H4 (cell line): ENCODE measurements at regions not wholly inside any gene's neighbourhood (a gene's known extent, or its start where the extent isn't known, plus 50 kb on each side); places are given as distances from the start of the nearest gene placed in this dataset.
A peak's percentile ranks its signal among the peaks of the same experiment; 100 is the strongest.
"Not testable (repeated sequence)": the region's sequence is repeated elsewhere in the genome, so short reads cannot be mapped to it uniquely, and the experiment has no call there.

ENCODE experiments used
- DNase-seq: peaks from one replicate; pipeline ENCODE4 v3.0.0-alpha.2; 2015; ENCODE audit warnings: low spot score

- DNase-seq = no peak
Measured at GRCh38 chr9:96064826-96065481, 189.5 kb downstream of the ERCC6L2 start.

DNA sequence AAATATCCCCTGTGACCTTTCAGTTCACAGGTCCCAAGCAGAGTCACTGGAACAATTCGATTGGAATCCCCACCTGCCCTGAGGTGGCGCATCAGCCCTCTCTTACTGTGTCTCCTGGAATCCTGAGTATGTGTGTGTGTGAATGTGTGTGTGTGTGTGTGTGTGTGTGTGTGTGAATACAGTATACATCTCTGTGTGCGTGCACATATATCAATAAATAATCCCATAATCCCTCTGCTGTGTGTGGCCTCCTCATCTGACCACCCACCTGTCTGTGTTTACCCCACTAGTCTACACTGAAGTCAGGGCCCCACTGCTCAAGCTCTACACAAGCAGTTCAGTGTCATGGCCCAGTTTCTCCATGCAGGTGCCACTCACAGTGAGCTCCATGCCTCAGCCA is 187.4 kb downstream of the ERCC6L2 start:
- DNase-seq = no peak

DNA sequence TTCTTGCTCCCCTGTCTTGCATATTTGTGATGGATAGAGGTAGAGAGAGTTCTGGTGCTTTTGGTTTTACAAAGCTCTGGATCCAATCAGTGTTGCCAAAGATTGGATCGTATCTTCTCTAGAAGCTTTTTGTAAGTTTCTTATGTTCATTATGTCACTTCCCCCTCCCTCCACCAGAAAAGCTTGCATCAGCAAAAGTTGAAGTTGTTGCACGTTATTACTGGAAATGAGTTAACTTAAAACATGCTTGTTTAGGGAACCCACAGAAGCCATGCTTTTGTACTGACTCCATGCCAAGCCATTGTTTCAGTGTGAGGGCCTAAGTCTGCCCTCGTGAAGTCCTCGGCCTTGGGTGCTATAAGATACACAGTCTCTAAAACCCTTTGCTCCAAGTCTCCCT is 186.5 kb downstream of the ERCC6L2 start:
- no peak for DNase-seq

DNA sequence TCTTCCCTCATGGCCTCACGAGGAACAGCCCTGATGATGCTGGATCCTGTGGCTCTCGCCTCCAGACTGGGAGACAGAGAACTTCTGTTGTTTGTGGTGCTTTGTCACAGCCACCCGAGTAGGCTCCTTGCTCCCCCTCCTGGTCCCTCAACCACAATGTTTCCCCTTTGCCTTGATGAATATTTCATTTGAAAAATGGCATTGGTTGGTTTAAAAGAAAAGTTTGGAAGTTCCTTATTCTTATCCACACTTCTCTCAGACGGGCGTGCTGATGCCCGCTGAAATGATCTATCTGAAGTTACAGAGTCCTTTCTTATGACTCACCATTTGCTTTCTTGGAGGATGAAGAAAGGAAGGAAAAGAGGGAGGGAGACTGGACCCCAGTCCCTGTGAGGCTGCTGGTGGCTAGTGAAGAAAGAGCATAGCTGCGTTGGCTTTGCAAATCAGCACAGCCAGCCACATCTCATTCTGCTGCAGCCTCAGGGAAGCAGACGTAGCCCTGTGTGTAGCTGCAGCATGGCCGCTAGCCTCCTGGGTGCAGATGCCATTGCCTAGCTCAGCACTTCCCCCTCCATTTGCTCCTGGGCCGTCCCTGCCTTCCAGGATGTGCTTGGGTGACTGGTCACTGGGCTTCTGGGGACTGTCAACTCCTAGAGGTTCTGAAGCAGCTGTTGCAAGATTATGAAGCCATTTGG is 185.9 kb downstream of the ERCC6L2 start:
- DNase-seq = peak; percentile 64

DNA sequence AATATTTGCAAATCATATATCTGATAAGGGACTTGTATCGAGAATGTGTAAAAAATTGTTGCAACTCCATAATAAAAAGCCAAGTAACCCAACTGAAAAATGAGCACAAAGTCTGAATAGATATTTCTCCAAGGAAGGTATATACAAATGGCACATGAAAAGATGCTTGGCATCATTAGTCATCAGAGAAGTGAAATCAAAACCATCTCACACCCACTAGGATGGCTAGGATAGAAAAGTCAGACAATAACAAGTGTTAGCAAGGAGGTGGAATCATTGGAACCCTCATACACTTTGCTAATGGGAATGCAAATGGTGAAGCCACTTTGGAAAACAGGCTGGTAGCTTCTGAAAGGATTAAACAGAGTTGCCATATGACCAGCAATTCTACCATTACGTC is 182.7 kb downstream of the ERCC6L2 start:
- DNase-seq = no peak

DNA sequence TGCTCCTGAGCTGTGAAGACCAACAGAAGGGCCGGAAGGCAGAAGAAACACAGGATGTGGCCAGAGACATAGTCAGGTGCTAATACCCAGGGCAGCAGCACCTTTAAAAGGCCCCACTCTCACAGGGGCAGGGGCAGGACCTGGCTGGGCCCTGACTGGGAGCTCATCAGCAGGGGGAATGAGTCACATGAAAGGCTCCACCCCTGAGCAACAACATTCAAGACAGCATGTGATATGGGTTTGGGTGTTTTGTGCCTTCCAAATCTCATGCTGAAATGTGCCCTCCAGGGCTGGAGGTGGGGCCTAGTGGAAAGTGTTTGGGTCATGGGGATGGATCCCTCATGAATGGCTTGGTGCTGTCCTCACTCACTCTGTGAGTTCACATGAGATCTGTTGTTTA is 181.7 kb downstream of the ERCC6L2 start:
- no peak for DNase-seq

DNA sequence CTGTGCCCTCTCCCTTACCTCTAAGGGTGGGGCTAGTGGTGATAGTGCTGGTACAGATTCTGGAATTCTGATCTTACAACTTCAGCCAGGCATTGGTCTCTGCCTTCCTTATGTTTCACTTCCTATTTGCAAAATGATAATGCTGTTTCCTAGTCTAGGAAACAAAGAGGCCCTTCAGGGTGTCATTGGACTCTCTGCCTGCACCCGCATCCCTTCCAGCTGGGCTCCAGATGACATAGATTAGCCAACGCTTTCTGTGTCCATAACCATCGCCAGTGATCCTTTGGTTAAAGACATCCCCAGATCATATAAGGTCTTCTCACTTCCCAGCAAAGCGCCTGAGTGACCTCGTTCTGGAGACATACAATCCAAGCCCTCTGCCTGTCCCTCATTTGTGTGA is 180.7 kb downstream of the ERCC6L2 start:
- no peak for DNase-seq

DNA sequence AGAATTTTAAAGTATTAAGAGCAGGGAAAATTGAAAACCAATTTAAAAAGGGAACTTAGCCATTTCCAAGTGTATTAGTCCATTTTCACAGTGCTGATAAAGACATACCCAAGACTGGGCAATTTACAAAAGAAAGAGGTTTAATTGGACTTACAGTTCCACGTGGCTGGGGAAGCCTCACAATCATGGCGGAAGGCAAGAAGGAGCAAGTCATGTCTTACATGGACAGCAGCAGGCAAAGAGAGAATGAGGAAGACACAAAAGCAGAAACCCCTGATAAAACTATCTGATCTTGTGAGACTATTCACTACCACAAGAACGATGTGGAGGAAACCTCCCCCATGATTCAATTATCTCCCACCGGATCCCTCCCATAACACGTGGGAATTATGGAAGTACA is 178.8 kb downstream of the ERCC6L2 start:
- not testable (repeated sequence) for DNase-seq

DNA sequence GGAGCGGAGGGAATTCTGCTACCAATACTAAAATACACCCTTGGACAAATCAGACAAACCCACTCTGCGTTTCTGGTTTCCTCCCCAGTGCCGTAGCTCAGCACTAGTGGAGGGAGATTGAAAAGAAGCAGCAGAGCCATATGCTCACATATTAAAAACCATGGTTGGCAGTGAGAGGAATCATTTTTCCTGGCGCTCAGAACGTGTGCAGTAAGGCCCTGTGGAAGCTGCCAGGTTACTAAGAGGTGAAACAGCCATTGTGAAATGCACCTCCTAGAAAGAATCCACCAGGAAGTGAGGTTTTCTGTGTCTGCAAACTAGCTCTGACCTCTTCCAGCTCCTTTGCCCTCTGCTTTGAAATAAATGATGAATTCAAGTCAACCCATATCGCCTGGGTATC is 177.2 kb downstream of the ERCC6L2 start:
- no peak for DNase-seq

DNA sequence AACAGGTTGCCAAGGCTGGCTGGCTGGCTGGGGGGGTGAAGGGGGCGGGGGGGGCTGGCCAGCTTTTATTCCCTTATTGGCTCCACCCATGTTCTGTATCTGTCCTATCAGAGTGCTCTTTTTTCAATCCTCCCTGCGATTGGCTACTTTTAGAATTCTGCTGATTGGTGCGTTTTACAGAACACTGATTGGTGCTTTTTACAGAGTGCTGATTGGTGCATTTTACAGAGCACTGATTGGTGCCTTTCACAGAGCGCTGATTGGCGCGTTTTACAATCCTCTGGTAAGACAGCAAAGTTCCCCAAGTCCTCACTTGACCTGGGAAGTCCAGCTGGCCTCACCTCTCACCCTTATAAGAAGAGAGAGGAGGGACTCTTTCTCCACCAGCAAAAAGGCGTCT is 175.9 kb downstream of the ERCC6L2 start:
- no peak for DNase-seq

DNA sequence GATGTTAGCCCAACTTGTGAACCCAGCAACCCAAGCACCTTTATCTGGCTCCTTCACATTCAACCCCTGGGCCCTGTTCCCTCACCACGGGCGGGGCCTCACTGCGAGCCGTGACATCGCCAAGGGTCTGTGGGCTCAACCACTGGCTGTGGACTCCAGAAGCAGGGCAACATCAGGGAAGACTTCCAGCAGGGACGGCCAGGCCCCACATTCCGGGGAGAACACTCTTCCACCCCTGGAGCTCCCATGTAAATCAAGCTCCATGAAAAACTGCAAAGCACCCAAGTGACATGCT is 175.3 kb downstream of the ERCC6L2 start:
- no peak for DNase-seq

DNA sequence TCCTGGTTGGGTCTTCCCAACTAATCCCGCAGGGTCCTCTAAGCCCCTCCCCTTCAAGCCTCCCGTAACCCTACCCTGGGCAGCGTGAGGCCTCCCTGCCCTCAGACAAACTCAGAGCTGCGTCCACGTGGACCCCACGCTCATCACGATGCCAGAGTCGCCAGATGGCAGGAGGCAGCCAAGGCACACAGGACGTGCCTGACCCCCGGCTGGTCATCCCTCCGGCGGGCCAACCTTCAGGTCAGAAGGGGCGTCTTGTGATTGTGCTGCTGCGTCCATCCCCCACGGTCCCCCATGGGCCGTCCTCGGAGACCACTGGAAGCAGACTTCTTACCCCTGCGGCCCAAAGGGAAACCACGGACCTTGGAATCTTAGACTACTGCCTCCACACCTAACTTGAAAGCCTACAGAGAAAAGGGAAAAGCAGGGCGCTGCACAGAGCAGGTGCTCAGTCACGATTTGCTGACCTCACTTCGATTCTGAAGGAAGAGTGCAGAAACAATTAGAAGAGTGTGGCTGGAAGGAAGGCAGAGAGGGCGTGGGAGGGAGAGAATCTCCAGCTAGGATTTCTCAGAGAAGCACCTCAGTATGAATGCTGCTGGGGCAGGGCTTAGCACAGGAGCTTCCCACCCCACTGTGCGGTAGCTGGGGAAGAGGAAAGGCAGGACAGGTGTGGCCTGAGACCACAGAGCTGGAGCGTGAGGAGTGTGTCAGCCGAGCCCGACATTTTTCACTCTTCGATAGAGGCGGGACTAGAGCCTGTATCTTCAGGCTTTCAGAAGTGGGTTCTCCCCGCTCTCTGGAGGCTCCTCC is 174.8 kb downstream of the ERCC6L2 start:
- no peak for DNase-seq

- no peak for DNase-seq
Measured at GRCh38 chr9:96048956-96049831, 173.7 kb downstream of the ERCC6L2 start.

DNA sequence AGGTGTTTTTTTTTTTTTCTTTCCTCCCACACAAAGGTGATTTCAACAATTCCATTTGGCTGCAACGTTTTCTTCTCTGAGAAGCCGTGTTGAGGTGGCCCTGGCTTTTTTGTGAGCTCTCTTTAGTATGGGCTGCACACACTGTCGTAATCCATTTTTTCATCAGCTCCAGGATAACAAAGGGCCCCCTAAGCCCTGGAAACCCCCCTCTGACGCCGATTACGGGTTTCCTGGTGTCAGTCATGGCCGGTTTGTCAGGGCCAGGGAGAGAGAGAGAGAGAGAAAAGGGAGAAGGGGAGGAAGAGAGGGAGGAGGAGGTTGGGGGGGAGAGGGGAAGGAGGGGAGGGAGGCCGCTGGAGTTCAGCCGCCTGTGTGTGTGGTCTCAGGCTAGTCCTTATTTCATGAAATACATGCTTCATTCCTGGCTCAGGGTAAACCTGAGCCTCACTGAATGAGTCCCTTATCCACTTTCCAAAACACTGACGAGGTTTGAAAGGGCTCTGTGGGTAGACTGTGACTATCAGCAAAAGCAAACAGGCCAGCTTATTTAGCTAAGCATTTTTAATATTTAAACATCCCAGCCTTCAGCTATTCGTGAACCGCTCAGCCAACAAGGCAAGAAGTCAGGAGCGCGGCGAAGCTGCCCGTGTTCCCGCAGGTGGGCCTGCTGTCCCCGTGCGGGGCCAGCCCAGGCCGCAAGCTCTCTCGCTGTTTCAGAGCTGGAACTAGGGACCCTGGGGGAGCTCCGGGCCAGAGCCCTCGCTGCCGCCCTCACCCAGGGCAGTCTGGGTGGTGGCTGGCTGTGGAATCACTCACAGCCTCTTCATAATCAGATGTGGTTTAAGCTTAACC is 172.8 kb downstream of the ERCC6L2 start:
- no peak for DNase-seq

GRCh38 chr9:96047741-96048103 is 172.2 kb downstream of the ERCC6L2 start:
- DNase-seq = no peak

DNA sequence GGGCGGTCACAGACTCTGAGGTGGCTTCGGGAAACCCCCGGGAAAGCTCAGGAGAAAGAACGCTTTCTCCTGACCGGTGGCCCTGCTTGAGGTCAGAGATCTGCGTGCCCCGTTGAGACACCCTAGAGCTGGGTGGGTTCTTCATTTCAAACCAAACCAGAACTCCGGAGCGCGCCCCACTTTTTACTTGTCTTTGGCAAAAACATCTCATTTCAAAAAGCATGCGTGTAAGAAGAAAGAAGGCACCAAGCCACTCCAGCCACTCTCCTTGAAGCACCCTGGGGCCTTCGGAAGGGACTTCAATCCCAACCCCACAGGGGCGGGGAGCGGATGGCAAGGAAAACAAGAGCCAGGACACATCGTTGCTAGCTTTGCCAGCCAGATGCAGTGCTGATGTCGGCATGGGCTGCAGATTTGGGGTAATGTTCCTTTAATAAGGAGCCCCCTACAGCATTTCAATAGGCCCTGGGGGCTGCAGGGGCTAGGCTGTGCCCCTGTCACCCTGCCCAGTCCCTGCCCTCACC is 171.7 kb downstream of the ERCC6L2 start:
- no peak for DNase-seq

GRCh38 chr9:96045811-96046210 is 170.3 kb downstream of the ERCC6L2 start:
- DNase-seq = no peak

- no peak for DNase-seq
Measured at GRCh38 chr9:96044401-96044800, 168.9 kb downstream of the ERCC6L2 start.

DNA sequence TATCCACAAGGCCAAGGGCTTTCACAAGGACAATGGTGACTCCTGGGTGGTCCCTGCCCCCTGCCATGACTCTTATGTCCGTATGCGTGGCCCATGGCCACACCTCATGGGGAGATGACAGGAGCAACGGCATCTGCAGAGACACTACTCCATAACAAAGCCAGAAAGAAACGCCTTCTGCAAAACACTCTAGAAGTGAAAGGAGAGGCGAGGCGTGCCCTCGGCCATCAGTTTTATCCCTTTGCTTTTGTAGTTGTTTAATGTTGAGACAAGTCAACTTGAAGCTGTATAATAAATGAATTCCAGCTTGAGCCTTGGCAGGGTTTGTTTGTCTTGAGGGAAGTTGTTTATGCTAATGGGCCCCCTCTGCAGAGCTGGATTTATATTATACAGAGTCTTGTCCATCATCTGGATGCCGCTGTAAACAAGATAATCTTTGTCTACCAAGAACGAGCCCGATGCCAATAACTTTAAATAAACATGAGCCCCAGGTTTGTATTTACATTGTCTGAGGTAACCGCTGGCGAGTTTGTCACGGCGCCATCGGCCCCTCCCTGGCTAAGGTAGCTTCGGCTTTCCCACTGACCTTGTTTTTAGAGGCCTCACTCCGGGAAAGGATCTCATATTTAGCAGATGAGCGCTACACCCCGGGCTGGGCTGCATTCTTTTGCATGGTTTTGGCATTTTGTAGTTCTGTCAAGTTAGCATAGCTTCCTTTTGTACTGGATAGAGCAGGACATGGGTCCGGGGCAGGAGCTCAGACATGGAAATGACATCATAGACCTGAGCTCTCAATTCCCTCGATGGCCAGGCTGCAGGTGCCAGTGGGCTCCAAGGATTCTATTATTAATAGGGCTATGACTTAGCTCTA is 165.3 kb downstream of the ERCC6L2 start:
- peak; percentile 93 for DNase-seq

- DNase-seq = no peak
Measured at GRCh38 chr9:96038914-96039313, 163.4 kb downstream of the ERCC6L2 start.
